Astrocyte (in vitro differentiated cells and primary cell): ENCODE measurements at regions not wholly inside any gene's neighbourhood (a gene's known extent, or its start where the extent isn't known, plus 50 kb on each side); places are given as distances from the start of the nearest gene placed in this dataset.
"Not testable (repeated sequence)": the region's sequence is repeated elsewhere in the genome, so short reads cannot be mapped to it uniquely, and the experiment has no call there.

Source experiments
- DNase-seq: peaks from one replicate; pipeline ENCODE4 v3.0.0-alpha.2; 2010; ENCODE audit warnings: low read depth
- FAIRE-seq: peaks from 2 replicates; lab custom pipeline; 2011; peaks lifted over from hg19 to GRCh38; lab: Jason Lieb, UNC
- H2AFZ ChIP-seq: 2 replicates; pipeline ENCODE4 v1.6.0; 2012; ENCODE audit warnings: low read depth, low read length, inconsistent platforms
- H3K27ac ChIP-seq: 2 replicates; pipeline ENCODE4 v1.5.1; 2011; ENCODE audit warnings: low read depth, low read length, inconsistent platforms
- H3K27me3 ChIP-seq: 2 replicates; pipeline ENCODE4 v1.6.0; 2011; ENCODE audit warnings: low read length, inconsistent platforms; ENCODE audit not compliant: insufficient read depth
- H3K36me3 ChIP-seq: 2 replicates; pipeline ENCODE4 v1.5.1; 2011; ENCODE audit warnings: low read length, inconsistent platforms; ENCODE audit not compliant: insufficient read depth
- H3K4me1 ChIP-seq: 2 replicates; pipeline ENCODE4 v1.5.1; 2011; ENCODE audit warnings: low read length, inconsistent platforms; ENCODE audit not compliant: insufficient read depth
- H3K4me2 ChIP-seq: 2 replicates; pipeline ENCODE4 v1.6.0; 2012; ENCODE audit warnings: low read length, inconsistent platforms
- H3K4me3 ChIP-seq: 2 replicates; pipeline ENCODE4 v1.5.1; 2011; ENCODE audit warnings: low read depth, mild to moderate bottlenecking, low read length, inconsistent platforms; ENCODE audit not compliant: insufficient read depth
- H3K79me2 ChIP-seq: 2 replicates; pipeline ENCODE4 v1.6.0; 2012; ENCODE audit warnings: mild to moderate bottlenecking, low read length, inconsistent platforms; ENCODE audit not compliant: insufficient read depth
- H3K9ac ChIP-seq: 2 replicates; pipeline ENCODE4 v1.6.0; 2012; ENCODE audit warnings: mild to moderate bottlenecking, low read length, inconsistent platforms
- H3K9me3 ChIP-seq: 2 replicates; pipeline ENCODE4 v1.5.1; 2012; ENCODE audit warnings: low read depth, mild to moderate bottlenecking, low read length, inconsistent platforms; ENCODE audit not compliant: insufficient read depth
- H4K20me1 ChIP-seq: 2 replicates; pipeline ENCODE4 v1.6.0; 2012; ENCODE audit warnings: low read length, inconsistent platforms; ENCODE audit not compliant: insufficient read depth
- H3K27ac Mint-ChIP-seq: one replicate; pipeline ENCODE4 v1.8.0; 2021; ENCODE audit warnings: mild to moderate bottlenecking, mixed read lengths; ENCODE audit not compliant: unreplicated experiment
- H3K27me3 Mint-ChIP-seq: one replicate; pipeline ENCODE4 v1.8.0; 2021; ENCODE audit warnings: low read depth, mixed read lengths; ENCODE audit not compliant: unreplicated experiment
- H3K36me3 Mint-ChIP-seq: one replicate; pipeline ENCODE4 v1.8.0; 2021; ENCODE audit warnings: low read depth, mixed read lengths; ENCODE audit not compliant: unreplicated experiment
- H3K4me1 Mint-ChIP-seq: one replicate; pipeline ENCODE4 v1.8.0; 2021; ENCODE audit warnings: low read depth, mixed read lengths; ENCODE audit not compliant: unreplicated experiment
- H3K4me3 Mint-ChIP-seq: one replicate; pipeline ENCODE4 v1.8.0; 2021; ENCODE audit warnings: mild to moderate bottlenecking, moderate library complexity, mixed read lengths; ENCODE audit not compliant: unreplicated experiment
- H3K9me3 Mint-ChIP-seq: one replicate; pipeline ENCODE4 v1.8.0; 2021; ENCODE audit warnings: mild to moderate bottlenecking, mixed read lengths; ENCODE audit not compliant: unreplicated experiment

DNA sequence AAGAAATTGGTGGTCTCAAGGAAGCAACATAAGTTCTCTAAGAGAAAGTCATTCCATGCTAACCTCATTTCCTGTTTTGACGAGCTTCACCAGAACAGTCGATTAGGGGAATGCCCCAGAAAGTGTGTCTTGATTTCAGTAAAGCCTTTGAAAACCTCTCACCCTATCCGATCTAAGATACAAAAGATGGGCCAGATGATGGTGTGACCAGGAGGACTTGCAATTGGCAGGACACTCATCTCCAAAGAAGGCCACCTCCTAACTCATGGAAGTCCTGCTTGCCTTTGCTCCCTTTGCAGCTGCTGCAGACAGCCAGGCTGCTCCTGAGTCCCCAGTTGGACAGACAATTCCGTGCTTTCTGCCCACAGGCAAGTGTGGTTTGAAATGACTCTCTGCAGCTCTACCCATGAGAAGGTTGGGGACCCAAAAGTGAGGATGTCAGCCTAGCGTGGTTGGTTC, 304.2 kb downstream of the BCL2L11 start:
- H3K9me3 ChIP-seq, H3K27ac ChIP-seq, H3K4me3 Mint-ChIP-seq, H3K27me3 ChIP-seq, H3K9ac ChIP-seq, H3K27me3 Mint-ChIP-seq, H3K36me3 ChIP-seq, H3K4me1 ChIP-seq, H3K4me2 ChIP-seq, H2AFZ ChIP-seq, FAIRE-seq, H3K4me3 ChIP-seq, DNase-seq, H3K36me3 Mint-ChIP-seq, H3K9me3 Mint-ChIP-seq, H3K27ac Mint-ChIP-seq: not testable (repeated sequence)
- peaks cover 13% of the 10 kb centered on the region for H3K4me1 Mint-ChIP-seq
- peaks cover 37% of the 10 kb centered on the region for H4K20me1 ChIP-seq
- peaks cover 69% of the 10 kb centered on the region for H3K79me2 ChIP-seq

DNA sequence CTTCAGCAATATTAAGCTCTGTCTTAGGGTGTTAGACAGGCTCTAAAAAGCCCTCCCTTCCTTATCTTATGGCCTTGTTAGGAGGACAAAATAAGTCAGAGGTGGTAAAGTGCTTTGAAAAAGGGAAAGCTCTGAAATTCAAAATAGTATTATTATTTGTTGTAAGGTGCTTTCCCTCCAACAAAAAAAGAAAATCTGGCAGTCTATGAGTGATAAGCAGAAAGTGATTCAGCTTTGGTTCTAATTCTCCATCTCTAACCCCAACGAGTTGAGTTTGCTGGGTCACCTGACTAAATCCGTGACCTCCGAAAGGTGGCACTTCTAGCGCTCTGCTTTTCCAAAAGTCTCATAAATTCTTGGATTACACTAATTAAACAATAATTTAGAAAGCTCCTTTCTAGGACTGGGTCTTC, 305.1 kb downstream of the BCL2L11 start:
- H2AFZ ChIP-seq, H3K9ac ChIP-seq, FAIRE-seq, H3K4me3 Mint-ChIP-seq, H3K4me2 ChIP-seq, H3K27ac ChIP-seq, H3K4me3 ChIP-seq, H3K9me3 Mint-ChIP-seq, H3K9me3 ChIP-seq, H3K36me3 ChIP-seq, H3K27ac Mint-ChIP-seq, H3K4me1 ChIP-seq, H3K36me3 Mint-ChIP-seq, H3K27me3 ChIP-seq, H3K27me3 Mint-ChIP-seq, DNase-seq: not testable (repeated sequence)
- peaks cover 63% of the 10 kb centered on the region for H3K79me2 ChIP-seq
- H3K4me1 Mint-ChIP-seq: peaks cover 11% of the 10 kb centered on the region
- peaks cover 35% of the 10 kb centered on the region for H4K20me1 ChIP-seq

DNA sequence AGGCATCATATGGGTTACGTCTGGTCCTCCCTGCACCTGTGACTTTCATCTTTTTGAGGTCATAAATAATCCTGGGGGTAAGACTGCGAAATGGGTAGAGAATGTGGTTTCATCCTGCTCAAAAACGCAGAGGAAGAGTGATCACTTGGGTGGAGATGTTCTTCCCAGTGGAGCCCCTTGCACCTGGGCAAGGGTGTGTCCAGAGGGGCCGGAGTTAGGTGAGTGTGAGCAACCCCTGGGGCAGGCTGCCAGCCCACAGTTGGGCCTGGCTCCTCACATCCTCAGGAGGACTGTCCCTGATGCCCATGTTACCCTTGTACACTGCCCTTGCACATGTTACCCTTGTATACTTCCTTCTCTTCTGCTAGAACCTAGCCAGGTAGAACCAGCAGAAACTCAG, 306.6 kb downstream of the BCL2L11 start:
- H3K4me1 ChIP-seq, H3K27ac ChIP-seq, H3K9me3 ChIP-seq, H3K27me3 Mint-ChIP-seq, H3K9me3 Mint-ChIP-seq, DNase-seq, H3K27ac Mint-ChIP-seq, FAIRE-seq, H3K9ac ChIP-seq, H2AFZ ChIP-seq, H3K36me3 Mint-ChIP-seq, H3K27me3 ChIP-seq, H3K4me3 ChIP-seq, H3K4me2 ChIP-seq, H3K36me3 ChIP-seq: not testable (repeated sequence)
- peak overlapping the region; percentile 54 for H3K4me3 Mint-ChIP-seq
- H4K20me1 ChIP-seq: peaks cover 30% of the 10 kb centered on the region
- peaks cover 13% of the 10 kb centered on the region for H3K4me1 Mint-ChIP-seq
- H3K79me2 ChIP-seq: peaks cover 63% of the 10 kb centered on the region

DNA sequence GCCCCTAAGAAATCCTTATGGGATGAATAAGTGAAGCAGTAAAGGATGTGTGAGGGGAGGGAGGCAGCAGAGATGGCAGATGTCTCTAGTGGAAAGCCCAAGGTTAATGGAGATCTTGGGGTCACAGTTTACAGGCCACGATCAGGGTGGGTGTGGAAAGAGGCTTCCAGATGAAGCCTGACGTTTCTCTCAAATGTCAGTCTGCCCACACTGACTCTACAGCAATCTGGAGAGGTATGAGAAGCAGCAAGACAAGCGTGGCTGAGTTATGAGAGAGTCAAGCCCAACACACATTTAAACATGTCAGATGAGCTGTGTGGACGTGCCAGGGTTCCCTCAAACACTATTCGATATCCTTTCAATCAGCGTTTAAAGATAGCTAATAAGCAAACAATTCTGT, 308.2 kb downstream of the BCL2L11 start:
- not testable (repeated sequence) for FAIRE-seq, H3K4me3 Mint-ChIP-seq, H3K27me3 ChIP-seq, H3K4me1 ChIP-seq, H3K9ac ChIP-seq, H3K4me3 ChIP-seq, DNase-seq, H3K9me3 Mint-ChIP-seq, H3K27ac ChIP-seq, H3K27me3 Mint-ChIP-seq, H3K36me3 ChIP-seq, H3K9me3 ChIP-seq, H2AFZ ChIP-seq, H3K4me2 ChIP-seq, H3K36me3 Mint-ChIP-seq, H3K27ac Mint-ChIP-seq
- Histone ChIP-seq H4K20me1 (peaks cover 30% of the 10 kb centered on the region), H3K79me2 (peaks cover 67% of the 10 kb centered on the region)
- H3K4me1 Mint-ChIP-seq: peaks cover 14% of the 10 kb centered on the region

DNA sequence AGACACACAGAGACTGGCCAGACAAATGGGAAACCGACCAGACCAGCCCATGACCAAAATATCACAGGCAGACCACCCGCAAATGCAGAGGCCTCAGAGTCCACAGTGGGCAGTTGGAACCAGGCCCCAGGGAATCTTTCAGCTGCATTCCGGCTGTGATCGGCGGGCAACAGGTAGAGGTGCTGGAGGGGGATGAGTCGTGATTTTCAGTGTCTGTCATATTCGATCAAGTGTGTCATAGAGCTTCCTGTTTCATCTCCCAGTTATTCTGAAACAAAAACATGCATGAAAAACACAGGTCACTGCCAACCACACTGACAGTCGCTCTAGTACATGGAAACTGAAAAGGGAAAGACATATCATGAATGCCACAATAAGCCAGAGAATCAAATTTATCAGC, 308.6 kb downstream of the BCL2L11 start:
- not testable (repeated sequence) for H3K4me3 ChIP-seq, H3K4me1 ChIP-seq, H3K27me3 ChIP-seq, H3K27ac Mint-ChIP-seq, H3K9me3 ChIP-seq, H3K9me3 Mint-ChIP-seq, H3K36me3 Mint-ChIP-seq, H3K27me3 Mint-ChIP-seq, H3K9ac ChIP-seq, H3K4me3 Mint-ChIP-seq, H2AFZ ChIP-seq, H3K36me3 ChIP-seq, DNase-seq, FAIRE-seq, H3K4me2 ChIP-seq, H3K27ac ChIP-seq
- H3K4me1 Mint-ChIP-seq: peaks cover 16% of the 10 kb centered on the region
- H3K79me2 ChIP-seq: peaks cover 68% of the 10 kb centered on the region
- peaks cover 31% of the 10 kb centered on the region for H4K20me1 ChIP-seq

DNA sequence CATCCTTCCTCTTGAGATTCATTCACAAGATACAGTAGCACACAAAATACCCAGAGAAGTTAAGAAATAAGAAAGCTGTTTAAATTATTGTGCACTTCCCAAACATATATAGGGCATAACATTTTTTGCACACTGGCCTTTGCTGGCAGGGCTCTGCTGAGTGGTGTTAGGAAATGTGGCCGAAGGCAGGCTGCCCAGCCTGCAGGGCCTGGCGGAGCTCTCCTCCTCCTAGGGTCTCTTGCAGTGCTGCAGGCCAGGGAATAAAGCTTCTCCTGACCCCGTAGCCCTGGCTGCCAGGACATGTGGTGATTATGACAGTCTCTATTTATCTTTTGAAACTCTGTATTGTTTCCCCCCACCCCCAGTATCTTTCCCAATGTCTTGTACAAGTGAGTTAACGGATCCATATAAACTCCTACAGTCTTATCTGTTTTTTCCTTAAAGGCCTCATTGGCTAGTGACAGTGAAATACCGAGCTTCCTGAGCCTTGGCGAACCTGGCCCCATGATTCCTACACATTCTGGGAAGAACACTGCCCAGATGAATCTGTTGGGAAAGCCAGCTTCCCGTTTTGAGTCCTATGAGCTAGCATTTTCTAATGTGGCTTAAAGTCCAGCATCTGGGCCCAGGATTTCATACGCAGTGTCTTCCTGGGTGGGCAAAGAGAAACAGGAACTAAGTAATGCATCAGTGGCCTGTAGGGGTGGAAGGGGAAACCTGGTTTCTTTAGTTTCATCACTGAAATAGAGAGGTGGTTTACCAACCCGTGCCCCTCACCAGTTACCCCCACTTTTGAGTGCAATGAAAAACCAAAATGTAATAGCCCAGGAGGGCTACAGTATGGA, 310.3 kb downstream of the BCL2L11 start:
- not testable (repeated sequence) for H3K27me3 ChIP-seq, H3K27me3 Mint-ChIP-seq, H3K4me1 ChIP-seq, H3K4me2 ChIP-seq, H3K36me3 Mint-ChIP-seq, H3K27ac ChIP-seq, H3K4me3 Mint-ChIP-seq, H3K9ac ChIP-seq, FAIRE-seq, H3K9me3 Mint-ChIP-seq, H3K27ac Mint-ChIP-seq, H2AFZ ChIP-seq, H3K4me3 ChIP-seq, H3K9me3 ChIP-seq, H3K36me3 ChIP-seq, DNase-seq
- peaks cover 16% of the 10 kb centered on the region for H3K4me1 Mint-ChIP-seq
- Histone ChIP-seq H4K20me1 (peaks cover 24% of the 10 kb centered on the region), H3K79me2 (peaks cover 57% of the 10 kb centered on the region)
